Esophagus squamous epithelium (tissue), 4 donors: ENCODE measurements at regions not wholly inside any gene's neighbourhood (a gene's known extent, or its start where the extent isn't known, plus 50 kb on each side); places are given as distances from the start of the nearest gene placed in this dataset.

ENCODE experiments used
- CTCF ChIP-seq, 6 experiments: fragments of 450-650 bp in 4 of 6; fragments of 200-600 bp in 2 of 6; sonication (generic) in 2 of 6; IDR thresholded peaks; one replicate each; pipeline ENCODE4 v1.5.1; 2016 to 2019; ENCODE audit warnings: antibody characterized with exemption in 6 of 6, mild to moderate bottlenecking in 4 of 6, moderate library complexity in 4 of 6
- POLR2A ChIP-seq, 4 donors: fragments of 450-650 bp; IDR thresholded peaks; one replicate each; pipeline ENCODE4 v1.6.1; 2017; ENCODE audit warnings: antibody characterized with exemption in 4 of 4, mild to moderate bottlenecking in 4 of 4, moderate library complexity in 3 of 4

DNA sequence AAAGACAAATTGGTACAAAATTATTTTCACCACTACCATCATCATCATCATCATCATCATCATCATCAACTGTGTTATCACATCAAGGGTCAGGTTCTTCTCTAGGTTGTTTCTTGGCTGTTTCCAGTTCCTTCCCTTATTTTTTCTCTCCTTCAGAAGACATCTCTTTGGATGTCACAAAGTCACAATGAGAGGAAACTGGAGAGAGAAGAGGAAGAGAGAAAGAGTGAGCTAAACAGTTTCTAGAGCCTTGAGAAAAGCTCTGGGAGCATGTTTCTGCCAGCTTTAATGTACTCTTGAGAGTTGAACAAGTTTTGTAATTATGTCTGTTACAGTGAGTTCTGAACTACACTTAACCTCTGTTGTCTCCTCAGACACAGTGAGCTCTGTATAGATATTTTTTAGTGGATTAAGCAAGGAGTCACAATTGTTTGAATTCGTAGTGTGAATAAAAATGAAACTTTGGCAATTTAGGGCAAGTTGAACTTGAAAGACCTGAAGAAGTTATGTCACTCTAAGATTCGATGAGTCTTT, 123.0 kb upstream of the AKIRIN2 start:
- no peak for TF ChIP-seq CTCF (IDR thresholded peaks at IDR 0.05)
- TF ChIP-seq POLR2A (IDR thresholded peaks at IDR 0.05) = no peak
